ENCODE measurements at regions not wholly inside any gene's neighbourhood (a gene's known extent, or its start where the extent isn't known, plus 50 kb on each side); places are given as distances from the start of the nearest gene placed in this dataset.

- Histone ChIP-seq H3K4me1 (no peaks in the 10 kb centered on the region), H3K27ac (no peak overlapping the region), H3K9me3 (peaks cover 0 to 1% (median 0%) of the 10 kb centered on the region in 4 donors), H3K4me3 (no peak overlapping the region), H3K27me3 (no peaks in the 10 kb centered on the region), H3K36me3 (no peaks in the 10 kb centered on the region)
- DNase-seq: no peak
- TF ChIP-seq POLR2A (IDR thresholded peaks at IDR 0.05) (no peak), CTCF (IDR thresholded peaks at IDR 0.05) (no peak)
Measured at GRCh38 chr3:118055381-118055780, 979.3 kb downstream of the IGSF11 start.

- Histone ChIP-seq H3K27me3 (no peaks in the 10 kb centered on the region), H3K27ac (no peak overlapping the region), H3K36me3 (no peaks in the 10 kb centered on the region), H3K4me1 (no peaks in the 10 kb centered on the region), H3K9me3 (no peaks in the 10 kb centered on the region), H3K4me3 (no peak overlapping the region)
- no peak for TF ChIP-seq POLR2A (IDR thresholded peaks at IDR 0.05)
- TF ChIP-seq CTCF (IDR thresholded peaks at IDR 0.05): no peak
- no peak for DNase-seq
Measured at GRCh38 chr3:118057086-118057485, 977.6 kb downstream of the IGSF11 start.

- Histone ChIP-seq H3K9me3 (no peaks in the 10 kb centered on the region), H3K27me3 (no peaks in the 10 kb centered on the region), H3K36me3 (no peaks in the 10 kb centered on the region), H3K4me3 (no peak overlapping the region), H3K27ac (no peak overlapping the region), H3K4me1 (no peaks in the 10 kb centered on the region)
- TF ChIP-seq CTCF (IDR thresholded peaks at IDR 0.05): no peak
- TF ChIP-seq POLR2A (IDR thresholded peaks at IDR 0.05): no peak
- DNase-seq: no peak
Measured at GRCh38 chr3:118059096-118059495, 975.5 kb downstream of the IGSF11 start.

- Histone ChIP-seq H3K36me3 (no peaks in the 10 kb centered on the region), H3K4me3 (no peak overlapping the region), H3K9me3 (no peaks in the 10 kb centered on the region), H3K4me1 (no peaks in the 10 kb centered on the region), H3K27me3 (no peaks in the 10 kb centered on the region), H3K27ac (no peak overlapping the region)
- TF ChIP-seq POLR2A (IDR thresholded peaks at IDR 0.05) (no peak), CTCF (IDR thresholded peaks at IDR 0.05) (no peak)
- DNase-seq: no peak
Measured at GRCh38 chr3:118067439-118067838, 967.2 kb downstream of the IGSF11 start.

GRCh38 chr3:118075873-118076272 is 958.8 kb downstream of the IGSF11 start:
- Histone ChIP-seq H3K36me3 (no peaks in the 10 kb centered on the region), H3K27ac (no peak overlapping the region), H3K4me3 (no peak overlapping the region), H3K27me3 (no peaks in the 10 kb centered on the region), H3K9me3 (no peaks in the 10 kb centered on the region), H3K4me1 (no peaks in the 10 kb centered on the region)
- TF ChIP-seq POLR2A (IDR thresholded peaks at IDR 0.05) (no peak), CTCF (IDR thresholded peaks at IDR 0.05) (no peak)
- DNase-seq: no peak

GRCh38 chr3:118077332-118077731 is 957.3 kb downstream of the IGSF11 start:
- H3K4me1 ChIP-seq: no peaks in the 10 kb centered on the region
- DNase-seq: no peak

More at GRCh38 chr3:118077332-118077731, 957.3 kb downstream of the IGSF11 start:
- no peak for TF ChIP-seq CTCF (IDR thresholded peaks at IDR 0.05)
- H3K27ac ChIP-seq: no peak overlapping the region
- H3K36me3 ChIP-seq: no peaks in the 10 kb centered on the region
- no peak overlapping the region for H3K4me3 ChIP-seq
- H3K27me3 ChIP-seq: no peaks in the 10 kb centered on the region
- no peaks in the 10 kb centered on the region for H3K9me3 ChIP-seq

Measured in Peyer's patch (tissue), 4 donors.